Fibroblast of skin of back (primary cell): ENCODE measurements at regions not wholly inside any gene's neighbourhood (a gene's known extent, or its start where the extent isn't known, plus 50 kb on each side); places are given as distances from the start of the nearest gene placed in this dataset.
"Not testable (repeated sequence)": the region's sequence is repeated elsewhere in the genome, so short reads cannot be mapped to it uniquely, and the experiment has no call there.

Experiments
- DNase-seq: peaks from one replicate; pipeline ENCODE4 v3.0.0-alpha.2; 2013

DNA sequence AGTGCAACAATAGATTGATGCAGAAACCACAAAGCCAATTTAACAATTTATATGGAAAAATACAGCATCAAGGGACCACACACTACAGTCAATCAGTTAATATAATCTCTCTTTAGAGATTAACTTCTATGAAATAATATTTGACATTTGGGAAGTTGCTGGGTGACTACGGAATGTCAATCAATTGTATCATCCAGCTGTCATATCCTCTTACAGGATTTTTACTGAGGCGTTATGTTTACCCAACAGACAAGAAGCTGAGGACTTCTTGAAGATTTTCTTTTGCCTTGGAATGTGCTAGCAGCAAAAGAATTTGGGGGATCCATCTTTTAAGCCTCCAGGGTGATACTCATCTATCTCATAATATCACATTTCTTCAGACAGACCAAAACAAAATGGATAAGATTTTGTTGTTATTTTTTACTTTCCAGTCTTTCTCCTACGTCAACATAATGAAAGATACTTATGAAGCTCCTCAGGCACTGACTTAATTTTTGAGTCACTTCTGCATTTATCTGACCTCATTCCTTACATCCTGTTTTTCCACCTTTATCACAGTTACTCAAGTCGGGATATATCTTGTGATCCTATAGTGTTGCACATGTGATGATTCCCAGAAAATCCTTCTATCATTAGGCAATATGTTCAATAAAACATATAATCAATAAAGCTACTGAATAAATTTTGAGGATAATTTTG, 227.2 kb upstream of the SPHKAP start:
- DNase-seq, result no peak

DNA sequence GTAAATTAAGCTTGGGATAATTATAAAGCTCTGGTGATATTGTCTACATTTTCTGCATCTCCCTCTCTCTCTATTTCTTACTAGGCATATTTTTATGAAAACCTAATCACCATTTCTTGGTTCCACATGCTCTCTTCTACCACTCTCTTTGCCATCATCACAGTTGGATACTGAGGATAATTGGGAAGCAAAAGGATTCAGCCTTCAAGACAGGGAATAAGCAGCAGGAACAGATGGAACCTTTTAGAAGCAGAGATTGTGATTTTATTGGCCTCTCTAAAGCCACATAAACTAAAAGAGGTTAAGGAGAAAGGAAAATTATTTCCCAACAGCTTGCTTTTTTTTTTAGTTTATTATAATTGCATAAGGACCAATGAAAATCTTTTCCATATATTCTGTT, 226.3 kb upstream of the SPHKAP start:
- DNase-seq, result no peak

DNA sequence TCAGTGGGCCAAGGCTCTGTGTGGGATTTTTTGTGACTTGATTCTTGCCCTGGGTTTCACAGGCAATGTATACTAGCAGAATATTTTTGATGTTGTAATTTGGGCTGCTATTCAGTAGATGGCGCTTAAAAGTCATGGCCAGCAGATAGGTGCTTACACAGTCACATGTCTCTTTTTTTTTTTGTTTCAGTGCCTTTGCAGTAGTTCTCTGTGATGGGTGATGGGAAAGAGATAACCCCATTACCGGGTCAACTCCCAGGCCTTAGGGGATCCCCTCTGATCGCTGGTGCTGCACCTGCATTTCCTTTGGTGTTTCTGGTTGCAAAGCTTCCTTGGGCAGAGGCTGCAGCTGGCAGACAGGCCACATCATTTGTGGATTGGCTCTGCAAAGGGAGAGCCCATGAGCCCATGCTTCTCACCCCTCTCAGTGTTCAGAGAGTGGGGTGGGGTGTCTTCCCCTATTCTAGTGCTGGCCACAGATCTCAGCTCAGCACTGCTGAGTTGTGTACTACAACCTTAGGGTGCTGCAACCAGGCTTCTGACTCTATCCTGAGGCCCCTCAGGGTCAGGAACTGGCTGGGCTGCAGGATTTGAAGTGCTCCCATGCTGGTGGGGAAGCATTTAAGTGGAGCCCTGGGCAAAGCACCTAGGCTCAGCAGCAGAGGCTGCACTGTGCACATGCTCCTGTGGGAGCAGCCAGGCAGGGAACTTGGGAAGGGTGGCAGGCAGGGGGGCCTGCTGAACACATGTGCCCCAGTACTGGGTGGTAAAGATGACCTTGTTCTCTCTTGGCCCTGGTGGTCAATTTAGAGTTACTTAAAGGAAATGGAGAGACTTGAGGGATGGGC, 219.8 kb upstream of the SPHKAP start:
- DNase-seq, result no peak

DNA sequence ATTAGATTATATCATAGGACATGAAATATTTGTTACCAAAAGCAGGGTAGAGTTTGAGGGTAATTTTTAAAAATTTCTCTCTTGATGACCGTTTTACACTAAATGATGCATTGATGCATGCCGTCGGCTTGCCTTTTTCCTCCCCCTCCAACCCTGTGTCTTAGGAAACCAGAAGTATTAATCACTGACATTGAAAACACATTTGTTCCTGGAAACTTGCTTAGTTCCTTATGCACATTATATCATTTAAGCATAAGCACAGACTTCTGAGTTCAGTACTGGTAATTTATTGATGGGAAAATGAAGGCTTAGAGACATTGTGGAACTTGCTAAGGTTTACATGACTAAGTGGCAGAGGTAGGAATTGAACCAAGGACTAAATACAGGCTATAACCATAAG, 206.3 kb upstream of the SPHKAP start:
- no peak for DNase-seq

DNA sequence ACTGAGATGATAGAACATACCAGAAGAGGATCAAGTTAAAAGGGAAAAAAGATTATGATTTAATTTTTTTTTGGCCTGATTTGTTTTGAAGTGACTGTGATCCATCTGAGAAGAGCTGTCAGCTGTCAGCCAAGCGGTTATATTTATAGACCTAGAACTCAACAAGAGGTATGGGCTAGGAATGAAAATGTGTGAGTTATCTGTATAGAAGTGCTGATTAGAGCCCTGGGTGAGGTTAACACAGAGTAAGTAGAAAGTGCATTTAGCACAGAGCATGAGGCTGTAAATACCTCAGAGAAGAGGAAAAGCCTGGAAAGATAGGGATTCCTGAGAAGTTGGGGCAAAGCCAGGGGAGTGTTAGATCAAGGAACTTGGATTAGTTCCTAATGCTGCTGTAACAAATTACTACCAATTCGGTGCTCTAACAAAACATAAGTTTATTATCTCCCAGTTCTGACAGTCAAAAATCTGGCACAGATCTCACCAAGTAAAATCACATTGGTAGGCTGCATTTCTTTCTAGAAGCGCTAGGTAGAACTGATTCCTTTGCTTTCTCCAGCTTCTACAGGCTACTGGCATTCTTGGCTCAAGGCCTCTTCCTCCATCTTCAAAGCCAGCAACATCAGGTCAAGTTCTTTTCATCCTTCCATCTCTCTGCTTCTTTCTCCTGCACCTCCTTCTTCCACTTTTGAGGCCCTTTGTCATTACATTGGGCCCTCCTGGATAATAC, 197.4 kb upstream of the SPHKAP start:
- no peak for DNase-seq

DNA sequence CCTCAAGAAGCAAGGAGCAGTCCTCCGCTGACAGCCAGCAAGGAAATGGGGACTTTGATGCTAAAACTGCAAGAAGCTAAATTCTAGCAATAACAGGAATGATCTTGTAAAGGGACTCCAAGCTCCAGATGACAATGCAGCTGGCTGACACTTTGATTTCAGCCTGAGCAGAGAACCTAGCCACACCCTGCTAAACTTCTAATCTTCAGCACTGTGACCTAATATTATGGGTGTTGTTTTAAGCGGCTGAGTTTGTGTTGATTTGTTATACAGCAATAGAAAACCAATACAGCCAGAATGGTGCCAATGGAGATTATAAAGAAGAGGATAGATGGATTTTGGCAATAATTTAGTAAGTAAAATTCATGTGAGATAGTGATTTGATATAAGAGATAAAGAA, 196.7 kb upstream of the SPHKAP start:
- no peak for DNase-seq

DNA sequence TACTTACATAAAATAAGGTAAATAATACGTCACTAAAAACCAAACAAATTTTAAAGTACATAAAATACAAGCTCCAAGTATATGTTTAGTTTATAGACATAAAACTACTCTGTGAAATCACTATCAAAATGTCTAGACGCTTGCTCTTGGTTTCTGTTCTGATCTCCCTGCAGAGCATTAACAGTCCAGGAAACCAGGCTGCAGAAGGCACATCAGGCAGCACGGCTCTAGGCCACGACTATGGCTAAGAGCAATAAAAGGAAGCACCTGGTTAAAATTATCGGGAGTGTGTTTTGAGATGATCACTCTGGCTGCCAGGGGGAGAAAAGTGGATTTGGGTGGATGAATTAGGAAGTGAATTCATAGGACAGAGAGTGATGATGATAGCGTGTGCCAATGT, 196.0 kb upstream of the SPHKAP start:
- DNase-seq, result no peak

DNA sequence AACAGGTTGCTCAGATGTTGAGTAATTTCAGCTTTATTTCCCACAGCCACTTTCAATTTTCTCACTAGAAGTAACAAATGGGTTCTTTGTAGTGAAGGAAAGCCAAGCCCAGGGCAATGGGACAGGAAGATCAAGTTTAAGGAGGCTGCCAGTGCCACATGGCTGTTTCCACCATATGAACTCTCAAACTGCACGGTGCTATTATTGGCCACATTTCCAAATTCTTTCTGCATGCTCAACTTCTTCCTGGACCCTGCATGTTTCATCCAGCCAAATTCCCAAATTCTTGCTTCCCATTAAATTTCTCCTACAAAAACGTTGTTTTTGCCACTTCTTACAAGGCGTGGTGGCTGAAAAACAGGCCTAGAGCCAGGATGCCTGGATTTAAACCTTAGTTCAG, 193.3 kb upstream of the SPHKAP start:
- no peak for DNase-seq

DNA sequence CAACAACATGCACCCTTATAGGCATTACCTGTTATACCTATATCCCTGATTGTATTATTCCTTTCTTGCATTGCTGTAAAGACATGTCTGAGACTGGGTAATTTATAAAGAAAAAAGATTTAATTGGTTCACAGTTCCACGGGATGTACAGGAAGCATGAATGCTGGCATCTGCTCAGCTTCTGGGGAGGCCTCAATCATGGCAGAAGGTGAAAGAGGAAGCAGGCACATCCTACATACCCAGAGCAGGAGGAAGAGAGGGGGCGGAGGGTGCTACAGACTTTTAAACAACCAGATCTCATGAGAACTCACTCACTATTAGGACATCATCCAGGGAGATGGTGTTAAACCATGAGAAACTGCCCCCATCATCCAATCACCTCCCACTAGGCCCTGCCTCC, 191.7 kb upstream of the SPHKAP start:
- no peak for DNase-seq

DNA sequence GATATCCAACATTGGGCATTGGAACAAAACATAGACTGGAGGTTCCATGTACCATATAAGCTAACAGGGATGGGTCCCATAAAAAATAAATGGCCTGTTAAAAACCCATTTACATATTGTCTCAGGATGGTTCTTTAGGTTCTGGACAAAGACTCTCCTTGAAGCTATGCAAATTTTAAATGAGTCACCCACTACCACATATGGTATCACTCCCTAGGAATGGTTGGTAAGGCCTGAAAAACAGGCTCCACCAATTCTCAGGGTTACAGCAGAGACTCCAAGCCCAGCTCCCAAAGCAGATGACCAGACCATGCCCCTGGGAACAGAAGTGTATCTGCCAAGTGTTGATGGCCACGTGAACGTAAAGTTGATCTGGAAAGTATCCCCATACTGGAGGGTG, 190.7 kb upstream of the SPHKAP start:
- DNase-seq, result no peak

DNA sequence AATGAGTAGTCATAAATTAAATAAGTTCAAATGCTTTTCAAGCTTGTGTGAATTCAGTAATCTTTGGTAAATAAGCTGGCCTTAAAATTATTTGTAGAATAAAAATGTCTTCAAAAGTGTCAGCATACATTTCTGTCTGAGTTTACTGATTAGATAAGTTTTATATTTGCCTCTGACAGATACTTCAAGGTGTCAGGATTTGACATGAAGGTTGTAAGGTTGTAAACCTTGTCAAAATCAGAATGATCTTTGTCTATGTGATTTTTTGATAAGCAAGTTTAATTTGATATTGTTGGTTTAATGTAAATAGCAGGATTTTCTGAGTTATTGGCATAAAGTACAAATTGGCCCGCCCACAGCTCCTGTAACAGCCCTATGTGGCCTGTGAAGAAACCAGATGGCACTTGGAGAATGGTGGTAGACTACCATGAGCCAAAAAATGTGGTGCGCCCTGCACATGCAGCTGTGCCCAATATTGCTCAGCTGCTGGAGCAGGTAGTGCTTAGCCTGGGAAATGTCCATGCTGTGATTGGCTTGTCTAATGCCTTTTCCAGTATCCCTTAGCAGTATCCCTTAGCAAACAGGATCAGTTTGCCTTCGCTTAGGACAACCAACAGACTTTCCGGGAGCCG, 188.0 kb upstream of the SPHKAP start:
- no peak for DNase-seq

DNA sequence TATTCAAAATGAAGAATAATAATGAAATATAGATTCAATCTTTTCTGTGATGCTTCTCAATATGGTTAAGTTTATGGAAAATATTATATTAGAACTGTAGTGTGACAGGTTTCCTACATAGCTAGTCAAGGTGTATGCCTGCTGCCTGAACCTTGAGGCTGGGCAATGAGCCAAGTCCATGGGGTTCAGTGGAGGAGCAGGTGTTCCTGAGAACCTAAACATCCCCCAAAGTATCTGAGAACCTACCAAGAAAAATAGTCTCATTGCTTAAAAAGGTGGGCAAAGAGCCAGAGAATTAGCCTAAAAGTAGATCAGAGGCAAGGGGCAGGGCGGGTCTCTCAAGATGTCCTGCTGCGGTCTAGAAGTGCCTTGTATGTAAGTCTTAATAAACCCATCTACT, 185.9 kb upstream of the SPHKAP start:
- DNase-seq, result no peak

DNA sequence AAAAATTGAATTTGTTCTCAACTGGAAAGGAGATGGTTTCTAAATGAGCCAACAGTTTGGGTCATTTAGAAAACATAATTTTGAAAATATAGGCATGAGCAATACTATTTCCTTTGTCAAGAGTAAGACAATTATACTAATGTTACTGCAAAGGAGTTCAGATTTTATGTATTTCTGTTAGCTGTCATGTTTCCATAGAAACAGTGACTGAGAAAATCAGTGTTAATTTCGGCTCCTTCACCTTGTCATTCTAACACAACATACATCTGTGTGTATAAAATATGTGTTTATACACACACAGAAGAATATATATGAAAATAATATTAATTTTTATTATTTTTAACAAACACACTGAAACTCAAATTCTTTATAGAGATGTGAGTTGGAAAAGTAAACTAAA, 178.0 kb upstream of the SPHKAP start:
- DNase-seq, result no peak

DNA sequence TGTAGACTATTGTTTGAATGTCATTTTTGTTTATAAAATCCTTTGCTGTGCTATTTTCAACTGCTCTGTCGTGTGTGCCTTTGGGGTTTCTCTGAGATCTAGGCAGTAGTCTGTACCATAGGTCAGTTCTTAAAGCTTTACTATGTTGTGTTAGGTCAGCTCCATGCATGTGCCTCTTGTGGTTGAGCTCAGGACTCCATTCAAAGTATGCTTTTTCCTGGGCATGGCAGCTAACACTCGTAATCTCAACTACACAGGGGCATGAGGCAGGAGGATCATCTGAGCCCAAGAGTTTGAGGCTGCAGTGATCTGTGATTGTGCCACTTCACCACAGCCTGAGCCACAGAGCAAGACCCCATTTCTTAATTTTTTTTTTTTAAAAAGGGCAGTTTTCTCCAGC, 174.4 kb upstream of the SPHKAP start:
- DNase-seq, result no peak

DNA sequence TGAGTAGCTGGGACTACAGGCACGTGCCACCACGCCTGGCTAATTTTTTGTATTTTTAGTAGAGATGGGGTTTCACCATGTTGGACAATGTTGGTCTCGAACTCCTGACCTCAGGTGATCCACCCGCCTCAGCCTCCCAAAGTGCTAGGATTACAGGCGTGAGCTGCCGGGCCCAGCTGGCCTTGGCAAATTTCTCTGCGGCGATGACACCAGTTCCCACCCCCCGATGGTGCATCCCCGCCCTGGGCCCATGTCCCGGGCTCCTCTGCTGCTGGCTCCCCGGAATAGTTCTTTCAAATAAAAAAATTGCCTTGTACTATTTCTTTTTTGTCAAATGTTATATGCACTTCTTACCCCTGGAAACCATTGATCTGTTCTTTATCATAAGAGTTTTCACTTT, 171.5 kb upstream of the SPHKAP start:
- not testable (repeated sequence) for DNase-seq

DNA sequence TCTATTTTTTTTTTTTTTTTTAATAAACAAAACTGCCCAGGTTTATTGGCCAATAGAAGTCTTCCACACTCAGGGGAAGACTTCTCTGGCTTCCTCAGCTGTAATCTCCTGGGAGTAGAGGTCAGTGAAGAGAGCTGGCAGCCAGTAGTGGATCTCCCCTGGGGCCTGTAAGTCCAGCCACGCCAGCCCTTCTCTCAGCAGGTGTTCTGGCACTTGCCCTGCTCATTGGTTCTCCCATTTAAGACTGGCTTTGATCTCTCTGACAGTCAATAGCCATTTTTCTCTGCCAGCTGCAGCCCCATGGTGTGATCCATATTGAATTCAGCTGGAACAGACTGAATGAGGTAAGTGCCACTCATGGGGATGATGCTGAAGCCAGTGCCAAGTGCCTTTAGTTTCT, 170.6 kb upstream of the SPHKAP start:
- DNase-seq, result no peak

DNA sequence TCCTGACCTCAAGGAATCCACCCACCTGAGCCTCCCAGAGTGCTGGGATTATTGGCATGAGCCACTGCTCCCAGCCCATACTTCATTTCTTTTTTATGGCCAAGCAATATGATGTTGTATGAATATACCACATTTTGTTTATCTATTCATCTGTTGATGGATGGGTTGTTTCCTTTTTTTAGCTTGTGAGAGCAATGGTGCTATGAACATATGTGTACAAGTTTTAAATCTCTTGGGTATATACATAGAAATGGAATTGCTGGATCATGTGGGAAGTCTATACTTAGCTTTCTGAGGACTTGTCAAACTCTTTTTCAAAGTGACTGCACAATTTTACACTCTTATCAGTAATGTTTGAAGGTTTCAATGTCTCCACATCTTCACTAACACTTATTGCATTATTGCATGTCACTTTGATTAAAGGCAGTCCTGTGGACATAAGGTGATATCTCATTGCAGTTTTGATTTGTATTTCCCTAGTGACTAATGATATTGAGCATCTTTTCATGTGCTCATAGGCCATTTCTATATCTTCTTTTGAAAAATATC, 167.1 kb upstream of the SPHKAP start:
- no peak for DNase-seq

DNA sequence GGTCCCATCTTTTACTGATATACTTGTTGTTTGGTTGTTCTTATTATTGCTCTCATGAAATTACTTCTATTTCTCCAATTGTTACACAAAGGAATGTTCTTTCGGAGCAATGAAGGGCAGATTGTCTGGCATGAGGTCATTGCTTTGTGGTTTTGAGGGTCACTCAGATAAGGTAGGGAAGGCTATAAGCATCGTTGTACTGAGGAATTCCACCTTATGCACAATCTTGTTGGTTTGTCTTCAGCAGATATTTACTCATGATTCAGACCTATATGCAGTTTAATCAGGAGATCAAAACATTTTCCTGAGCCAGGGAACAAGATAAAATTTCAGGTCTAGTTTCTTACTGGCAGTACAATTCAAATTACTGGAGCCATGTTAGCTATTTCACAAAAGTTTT, 163.0 kb upstream of the SPHKAP start:
- DNase-seq, result no peak

DNA sequence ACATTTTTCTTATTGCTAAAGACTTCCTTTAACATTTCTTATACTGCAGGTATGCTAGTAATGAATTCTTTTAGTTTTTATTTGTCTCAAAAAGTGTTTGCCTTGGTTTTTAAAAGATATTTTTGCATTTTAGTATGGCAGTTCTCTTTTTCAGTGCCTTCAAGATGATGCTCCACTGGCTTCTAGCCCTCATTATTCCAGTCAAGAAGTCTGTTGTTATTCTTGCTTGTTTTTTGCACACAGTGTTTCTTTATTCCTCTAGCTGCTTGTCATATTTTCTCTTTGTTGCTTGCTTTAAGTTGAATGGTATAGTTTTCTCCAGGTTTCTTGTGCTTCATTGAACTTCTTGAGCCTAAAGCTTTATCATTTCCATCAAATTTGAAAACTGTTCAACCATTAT, 158.0 kb upstream of the SPHKAP start:
- DNase-seq, result no peak

DNA sequence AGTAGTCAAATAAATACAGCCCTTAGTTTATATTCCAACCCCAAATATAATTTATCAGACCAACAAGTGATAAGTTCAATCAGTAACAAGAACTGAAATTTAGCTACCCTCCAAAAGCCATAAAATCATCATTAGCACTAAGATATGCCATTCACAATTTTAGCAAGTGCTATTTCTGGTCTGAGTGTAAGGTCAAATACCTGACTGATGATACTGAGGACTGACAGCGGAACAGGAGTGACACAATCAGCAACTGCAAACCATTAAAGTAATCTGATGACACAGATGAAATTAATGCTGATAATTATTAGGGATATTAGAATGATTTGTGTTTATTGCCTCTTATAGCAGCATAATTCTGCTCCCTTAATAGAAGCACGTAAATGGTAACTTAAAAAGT, 152.7 kb upstream of the SPHKAP start:
- DNase-seq, result no peak

DNA sequence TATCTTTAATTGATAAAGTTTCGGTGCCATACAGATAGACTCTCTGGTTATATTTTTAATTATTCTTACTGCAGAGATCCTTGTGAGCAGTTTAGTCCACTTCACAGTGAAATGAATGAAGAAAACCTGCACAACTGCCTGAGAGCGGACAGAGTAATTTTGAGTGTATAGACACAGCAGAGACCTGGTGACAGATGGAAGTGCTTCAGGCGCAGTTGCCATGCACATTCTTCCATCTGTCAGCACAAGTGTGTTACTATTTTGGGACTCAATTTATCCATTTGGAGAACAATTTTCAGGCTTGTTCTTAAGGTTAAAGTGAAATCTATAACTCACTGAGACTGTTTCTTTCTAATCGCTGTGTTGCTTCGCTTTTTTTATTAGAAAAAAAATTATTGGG, 147.8 kb upstream of the SPHKAP start:
- no peak for DNase-seq

DNA sequence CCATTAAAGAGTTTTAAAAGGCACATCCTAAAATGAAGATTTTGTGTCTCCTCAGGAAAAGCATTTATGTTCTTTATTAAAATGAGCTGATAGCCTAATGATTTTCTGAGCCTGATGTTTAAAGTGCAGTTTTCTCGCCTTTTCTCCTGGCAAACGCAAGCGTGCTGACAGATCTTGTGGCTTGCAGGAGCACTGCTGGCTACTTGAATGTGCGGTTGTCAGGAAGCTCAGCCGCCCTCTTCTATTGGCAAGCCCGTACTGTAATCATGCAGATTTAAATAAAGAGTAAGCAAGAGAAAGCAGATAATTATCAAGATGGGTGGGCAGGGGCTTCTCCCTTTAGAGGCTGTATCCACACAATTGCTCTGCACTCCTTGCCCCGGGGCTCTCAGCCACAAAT, 139.5 kb upstream of the SPHKAP start:
- no peak for DNase-seq

DNA sequence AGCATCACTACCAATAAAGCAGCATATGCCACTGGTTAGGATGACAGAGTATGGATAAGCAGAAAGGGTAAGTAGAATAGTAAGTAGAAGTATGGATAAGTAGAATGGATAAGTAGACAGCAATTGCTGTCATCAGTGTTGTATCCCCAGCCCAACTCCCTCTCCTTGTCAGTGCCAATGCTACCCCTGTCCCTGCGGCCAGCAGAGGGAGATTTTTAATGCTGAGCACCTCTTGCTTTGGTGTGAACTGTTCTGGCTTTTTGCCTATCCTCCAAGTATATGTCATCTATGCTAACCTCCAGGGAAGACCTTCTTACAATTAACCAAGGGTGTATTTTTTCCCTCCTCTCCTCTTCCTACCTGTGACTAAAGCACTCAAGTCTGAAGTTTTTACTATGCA, 136.7 kb upstream of the SPHKAP start:
- no peak for DNase-seq
